Right renal pelvis (tissue), 4 donors: ENCODE measurements at regions not wholly inside any gene's neighbourhood (a gene's known extent, or its start where the extent isn't known, plus 50 kb on each side); places are given as distances from the start of the nearest gene placed in this dataset.
"Not testable (repeated sequence)": the region's sequence is repeated elsewhere in the genome, so short reads cannot be mapped to it uniquely, and the experiment has no call there.

Experiments
- DNase-seq, 4 donors: peaks; one replicate each; pipeline ENCODE4 v3.0.0-alpha.2; 2013; ENCODE audit warnings: low read depth in 4 of 4, low spot score in 3 of 4, missing footprints in 1 of 4

GRCh38 chr2:182594286-182594685 is 121.8 kb upstream of the DNAJC10 start:
- DNase-seq, result no peak

- DNase-seq, result no peak
Observed at GRCh38 chr2:182595650-182596049, 120.4 kb upstream of the DNAJC10 start.

GRCh38 chr2:182597570-182598295 is 118.3 kb upstream of the DNAJC10 start:
- DNase-seq, result no peak

DNA sequence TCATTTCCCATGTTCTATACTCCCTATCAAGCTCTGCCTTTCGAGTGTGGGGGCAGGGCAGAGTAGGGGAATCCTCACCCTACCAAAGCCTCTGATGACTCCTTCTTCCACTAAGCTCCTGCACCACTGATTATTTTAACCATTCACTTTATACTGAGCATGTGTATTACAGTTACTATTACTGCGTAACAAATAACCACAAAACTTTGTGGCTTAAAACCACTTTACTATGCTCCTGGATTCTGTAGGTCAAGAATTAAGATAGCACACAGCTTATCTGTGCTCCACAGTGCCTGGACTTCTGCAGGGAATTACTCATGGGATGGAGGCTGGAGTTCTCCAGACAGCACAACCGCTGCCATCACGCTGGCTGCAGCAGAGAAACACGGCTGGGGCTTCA is 117.4 kb upstream of the DNAJC10 start:
- DNase-seq, result no peak

DNA sequence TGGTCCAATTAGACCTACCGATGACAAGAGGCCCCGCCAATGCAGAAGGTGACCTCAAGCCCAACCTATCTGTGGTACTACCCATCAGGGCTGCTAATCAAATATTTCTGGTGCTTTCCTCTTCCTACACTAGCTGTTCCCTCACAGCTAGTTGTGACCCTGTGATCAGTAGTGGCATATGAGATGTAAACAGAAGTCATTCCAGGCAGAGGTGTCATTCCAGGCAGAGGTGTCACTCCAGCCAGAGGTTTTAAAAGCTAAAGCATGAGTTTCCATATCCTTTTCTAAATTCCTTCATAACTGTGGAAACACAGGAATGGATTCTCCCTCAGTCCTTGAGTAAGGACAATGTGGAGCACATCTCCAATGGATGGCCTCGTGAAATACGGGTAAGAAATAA is 110.9 kb upstream of the DNAJC10 start:
- DNase-seq, result no peak

DNA sequence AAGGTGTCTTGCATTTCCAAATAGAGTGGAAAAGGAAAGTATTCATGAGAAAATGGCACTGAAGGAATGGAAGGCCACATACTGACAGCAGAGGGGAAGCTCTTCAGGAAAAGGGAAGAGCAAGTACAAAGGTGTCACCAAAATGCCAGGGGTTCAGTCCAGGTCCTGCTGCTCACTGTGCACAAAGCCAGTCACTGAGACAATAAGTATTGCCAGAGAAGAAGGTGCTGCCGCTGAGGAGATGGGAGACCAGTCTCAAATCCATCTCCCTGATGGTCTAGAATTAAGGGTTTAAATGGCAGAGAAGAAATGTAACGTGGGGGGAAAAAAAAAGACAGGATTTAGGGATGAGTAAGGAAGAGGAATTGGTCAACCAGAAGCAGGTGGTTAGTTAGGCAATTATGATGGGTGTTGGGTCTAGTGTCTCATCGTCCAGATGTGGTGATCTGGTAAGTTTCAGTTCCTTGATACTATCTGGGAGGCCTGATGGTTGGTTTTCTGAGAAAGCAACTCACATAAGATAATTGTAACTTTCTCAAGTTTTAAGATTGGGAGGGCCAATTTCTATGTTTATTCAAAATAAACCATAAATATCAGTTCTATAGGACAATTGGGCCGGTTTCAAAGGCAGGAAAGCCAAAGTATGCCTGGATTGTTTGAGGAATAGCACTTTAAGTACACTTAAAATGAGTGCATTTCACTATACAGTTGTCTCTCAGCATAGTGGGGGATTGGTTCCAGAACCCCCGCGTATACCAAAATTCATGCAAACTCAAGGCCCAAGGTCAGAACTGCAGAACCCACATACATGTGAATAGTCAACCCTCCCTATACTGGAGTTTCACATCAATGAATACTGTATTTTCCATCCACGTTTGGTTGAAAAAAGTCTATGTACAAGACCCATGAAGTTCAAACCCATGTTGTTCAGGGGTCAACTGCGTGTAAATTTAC is 109.1 kb upstream of the DNAJC10 start:
- DNase-seq, result no peak

GRCh38 chr2:182608181-182608845 is 107.7 kb upstream of the DNAJC10 start:
- no peak for DNase-seq

GRCh38 chr2:182609005-182609404 is 107.1 kb upstream of the DNAJC10 start:
- DNase-seq, result not testable (repeated sequence)

GRCh38 chr2:182610231-182610630 is 105.8 kb upstream of the DNAJC10 start:
- DNase-seq, result no peak

GRCh38 chr2:182611009-182611408 is 105.0 kb upstream of the DNAJC10 start:
- DNase-seq, result no peak

DNA sequence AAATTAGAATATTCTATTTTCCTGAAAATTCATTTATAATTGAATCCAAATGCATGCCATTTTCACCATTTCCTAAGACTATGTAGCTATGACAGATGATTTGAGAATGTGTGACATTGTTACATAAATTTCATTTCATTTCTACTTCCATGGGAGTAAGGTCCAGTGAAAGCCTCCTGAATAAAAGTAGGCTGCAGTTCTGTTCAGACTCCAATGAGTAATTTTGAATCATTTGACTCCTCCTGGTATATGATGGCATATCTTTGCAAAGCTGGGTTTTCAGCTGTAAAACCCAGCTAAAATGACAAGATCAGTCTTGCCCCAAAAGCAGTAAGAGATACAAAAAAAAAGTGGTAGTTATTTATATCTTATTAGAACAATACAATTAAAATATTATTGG is 101.0 kb upstream of the DNAJC10 start:
- no peak for DNase-seq

DNA sequence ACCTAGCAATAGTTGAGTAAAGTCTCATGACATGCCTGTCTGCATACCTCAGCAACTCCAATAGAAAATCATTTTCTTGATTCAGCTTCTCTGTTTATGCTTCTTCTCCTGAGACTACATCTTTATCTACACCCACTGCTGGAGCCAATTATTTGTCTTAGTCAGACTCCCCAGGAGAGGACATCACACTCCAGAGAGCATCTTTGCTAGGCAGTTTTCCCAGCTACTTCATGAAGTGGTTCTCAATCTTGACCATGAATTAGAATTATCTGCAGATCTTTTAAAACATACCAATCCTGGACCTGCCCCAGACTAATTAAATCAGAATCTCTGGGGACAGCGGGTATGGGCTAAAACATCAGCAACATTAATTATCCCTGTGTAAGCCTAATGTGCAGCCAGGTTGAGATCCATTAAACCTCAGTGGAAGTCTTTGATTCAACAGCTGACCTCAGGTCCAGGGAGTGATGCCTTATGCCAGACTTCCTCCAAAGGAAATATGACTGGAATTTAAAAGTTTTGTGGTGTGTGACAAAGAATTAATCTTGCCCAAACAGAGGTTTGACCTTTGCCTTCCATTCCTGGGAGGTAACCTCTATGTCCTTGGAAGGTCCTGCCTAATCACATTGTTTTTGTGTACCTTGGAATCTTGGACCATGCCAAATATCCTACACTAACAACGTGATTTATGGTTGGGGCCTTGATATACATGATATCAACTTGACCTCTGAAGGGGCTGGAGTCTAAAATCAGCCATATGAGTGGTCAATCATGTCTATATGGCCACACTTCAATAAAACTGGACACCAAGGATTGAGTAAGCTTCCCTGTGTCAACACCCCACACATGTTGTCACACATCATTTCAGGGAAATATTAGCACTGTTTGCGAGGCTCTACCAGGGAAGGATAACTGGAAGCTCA is 99.3 kb upstream of the DNAJC10 start:
- DNase-seq, result peak in 1 of 4 donors; percentile 18

DNA sequence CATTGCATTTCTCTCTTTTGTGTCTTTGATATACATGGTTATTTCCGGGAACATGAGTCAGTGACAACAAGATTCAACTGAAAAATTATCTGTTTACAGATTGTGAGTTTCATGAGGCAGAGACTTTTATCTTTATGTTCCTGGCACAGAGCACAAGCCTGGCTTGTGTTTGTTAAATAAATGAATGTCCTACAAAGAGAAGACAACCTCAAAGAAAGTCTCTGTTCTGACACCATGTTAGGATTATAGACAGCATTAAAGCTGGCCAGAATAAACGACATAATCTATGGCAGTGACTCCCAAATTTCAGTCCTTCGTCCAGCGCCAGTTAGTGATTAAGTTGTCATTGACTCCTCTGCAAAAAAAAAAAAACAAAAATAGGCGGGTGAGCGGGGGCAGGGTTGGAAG is 97.4 kb upstream of the DNAJC10 start:
- no peak for DNase-seq

DNA sequence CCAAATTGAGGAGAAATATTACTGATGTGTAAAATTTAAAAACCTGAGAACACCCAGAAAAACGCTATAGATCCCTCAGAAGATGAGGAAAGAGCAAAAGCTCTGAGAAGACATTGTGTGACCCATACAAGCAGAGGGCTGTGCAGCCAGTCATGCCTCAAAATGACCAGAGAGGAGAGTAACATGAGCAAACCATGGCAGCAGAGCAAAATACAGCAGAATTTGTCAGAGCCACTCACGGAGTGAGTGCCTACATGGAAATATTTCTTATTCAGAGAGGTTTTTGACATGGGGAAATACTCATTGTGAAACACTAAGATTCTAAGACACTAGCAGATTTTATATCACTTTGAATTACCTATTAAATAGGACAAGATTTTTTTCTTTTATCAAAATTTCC is 96.8 kb upstream of the DNAJC10 start:
- no peak for DNase-seq

DNA sequence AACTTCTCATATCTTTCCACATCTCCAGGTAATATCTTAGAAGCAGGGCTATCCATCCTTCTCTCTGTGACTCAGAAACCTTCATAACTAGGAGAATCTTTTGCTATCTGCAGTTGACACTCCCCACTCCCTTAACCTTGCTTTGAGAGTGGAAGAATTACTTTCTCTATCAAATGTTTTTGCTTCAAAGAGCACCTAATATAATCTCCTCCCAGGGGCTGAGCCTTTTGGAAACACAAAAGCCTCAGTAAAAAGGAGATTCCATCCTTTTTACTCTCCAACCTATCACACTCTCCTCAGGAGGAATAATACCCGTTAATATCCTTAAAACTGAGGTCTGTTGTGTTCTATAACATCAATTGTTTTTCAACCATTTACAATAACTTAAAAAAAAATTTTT is 94.9 kb upstream of the DNAJC10 start:
- DNase-seq, result no peak

GRCh38 chr2:182621810-182622209 is 94.2 kb upstream of the DNAJC10 start:
- no peak for DNase-seq

GRCh38 chr2:182622231-182622630 is 93.8 kb upstream of the DNAJC10 start:
- no peak for DNase-seq

GRCh38 chr2:182625814-182626213 is 90.2 kb upstream of the DNAJC10 start:
- no peak for DNase-seq

GRCh38 chr2:182628916-182629315 is 87.1 kb upstream of the DNAJC10 start:
- no peak for DNase-seq

GRCh38 chr2:182630207-182630606 is 85.8 kb upstream of the DNAJC10 start:
- DNase-seq, result no peak
